ENCODE measurements at regions not wholly inside any gene's neighbourhood (a gene's known extent, or its start where the extent isn't known, plus 50 kb on each side); places are given as distances from the start of the nearest gene placed in this dataset.

DNA sequence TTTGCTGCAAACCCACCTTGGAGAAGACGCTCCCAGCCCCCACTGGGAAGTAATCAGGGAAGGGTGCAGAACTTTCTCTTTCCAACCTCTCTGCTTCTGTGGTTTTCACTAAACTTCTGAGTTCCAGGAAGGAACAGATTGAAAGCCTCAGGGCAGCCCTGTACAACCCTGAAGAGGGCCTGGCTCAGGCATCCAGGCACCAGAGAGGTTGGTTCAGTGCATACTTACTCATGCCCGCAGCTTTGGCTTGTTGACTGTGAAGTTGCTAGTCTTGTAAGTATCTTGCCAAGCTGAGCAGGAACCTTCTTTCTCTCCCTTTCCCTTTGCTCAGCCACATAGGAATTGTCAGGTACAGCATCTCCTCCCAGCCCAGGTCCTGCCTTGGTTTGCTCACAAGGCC is 272.2 kb upstream of the FOXQ1 start:
- H3K9me3 Mint-ChIP-seq: no peaks in the 10 kb centered on the region
- H3K27me3 Mint-ChIP-seq: peaks cover 36% of the 10 kb centered on the region in 2 donors

DNA sequence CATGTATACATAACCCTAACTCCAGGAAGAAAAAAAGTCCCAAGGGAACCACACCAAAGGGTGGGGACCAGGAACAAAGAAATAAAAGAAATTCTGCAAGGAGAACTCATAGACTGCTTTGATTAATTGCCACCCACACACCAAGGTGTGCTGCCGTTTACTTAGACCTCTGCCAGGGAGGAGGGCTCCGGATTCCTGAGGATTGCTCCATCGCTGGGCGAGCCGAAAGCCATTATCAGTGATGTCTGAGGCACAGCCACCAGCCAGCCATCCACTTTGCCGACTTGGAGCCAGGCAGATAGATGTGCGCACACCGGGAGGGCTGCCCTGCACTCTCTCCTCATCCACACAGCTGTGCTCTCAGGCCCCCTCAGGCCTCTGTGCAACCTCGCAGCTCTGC is 272.7 kb upstream of the FOXQ1 start:
- CTCF ChIA-PET: interaction anchor here in 1 of 2 donors (0.6 kb wide), 1 partner anchor 35 kb away, joined by 3 read pairs; no protein-coding TSS in a partner anchor
- POLR2A ChIA-PET: no interaction called here
- no peak for DNase-seq

More for the DNA sequence above, 272.2 kb upstream of the FOXQ1 start:
- Histone ChIP-seq H3K27me3 (replicated peaks in 1 of 2; ENCODE audit: control insufficient read depth in 2 of 2, extremely low read depth in 1 of 2, insufficient read depth in 2 of 2, low read length in 1 of 2) (peaks cover 0 to 18% of the 10 kb centered on the region in 2 experiments), H3K36me3 (ENCODE audit: control insufficient read depth in 2 of 2, extremely low read depth in 1 of 2, insufficient read depth in 1 of 2, low read length in 1 of 2) (no peaks in the 10 kb centered on the region), H3K27ac (ENCODE audit: low read length) (no peak overlapping the region), H3K9me3 (no peaks in the 10 kb centered on the region), H3K4me1 (ENCODE audit: control insufficient read depth in 1 of 2, extremely low read depth in 1 of 2, insufficient read depth in 2 of 2, low read length in 2 of 2) (no peaks in the 10 kb centered on the region), H3K4me3 (ENCODE audit: control insufficient read depth in 1 of 2, extremely low read depth in 1 of 2, low read length in 1 of 2) (no peak overlapping the region)
- WGBS (ENCODE audit: insufficient coverage): no CpG with 5 or more reads among the region's 2 CpGs
- POLR2A ChIA-PET: no interaction called here
- no peak overlapping the region for H3K27ac Mint-ChIP-seq
- no peak overlapping the region for H3K4me3 Mint-ChIP-seq
- no peak for ATAC-seq (replicated peaks in 1 of 4)
- H3K4me1 Mint-ChIP-seq: no peaks in the 10 kb centered on the region
- CTCF ChIA-PET: no interaction called here
- no peaks in the 10 kb centered on the region for H3K36me3 Mint-ChIP-seq
- no peak for DNase-seq

DNA sequence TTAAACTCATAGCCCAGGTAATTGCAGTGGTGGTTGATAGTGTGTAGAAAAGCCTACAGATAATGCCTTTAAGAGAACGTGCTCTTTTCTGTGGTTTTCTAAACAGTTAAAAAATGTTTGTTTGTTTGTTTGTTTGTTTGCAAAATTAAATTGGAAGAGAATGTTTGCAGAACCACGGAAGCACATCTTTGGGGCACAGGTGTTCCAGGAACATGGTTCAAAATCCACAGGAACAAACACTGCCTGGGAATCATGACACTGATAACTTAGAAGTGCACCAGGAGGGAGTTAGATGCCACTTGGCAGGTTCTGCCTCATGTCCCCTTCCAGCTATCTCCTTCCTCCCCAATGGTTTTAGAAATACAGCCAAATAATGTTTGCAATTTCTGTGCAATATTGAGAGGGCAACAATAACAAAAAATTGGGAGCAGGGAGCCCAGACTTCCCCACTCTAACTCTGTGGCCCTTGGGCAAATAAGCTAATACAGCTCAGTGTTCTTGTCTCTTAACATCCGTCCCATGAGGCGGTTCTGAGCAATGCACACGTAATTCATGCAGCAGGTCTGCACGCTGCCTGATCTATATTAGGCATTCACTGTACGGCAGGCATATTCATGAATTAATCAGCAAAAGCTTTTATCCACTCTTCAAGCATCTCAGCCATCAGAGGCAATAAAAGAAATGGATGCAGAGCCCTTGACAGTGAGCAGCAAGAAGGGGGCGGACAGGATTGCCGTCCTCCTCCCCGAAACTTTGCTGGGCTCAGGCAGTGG is 274.3 kb upstream of the FOXQ1 start:
- WGBS (ENCODE audit: insufficient coverage): 88% methylated on average over 10 of the region's 10 CpGs
- H3K4me3 ChIP-seq (ENCODE audit: control insufficient read depth in 1 of 2, extremely low read depth in 1 of 2, low read length in 1 of 2): no peak overlapping the region
- CTCF ChIA-PET: no interaction called here
- H3K4me3 Mint-ChIP-seq: no peak overlapping the region
- no peaks in the 10 kb centered on the region for H3K36me3 Mint-ChIP-seq
- POLR2A ChIA-PET: no interaction called here
- no peak overlapping the region for H3K27ac ChIP-seq (ENCODE audit: low read length)
- H3K9me3 Mint-ChIP-seq: no peaks in the 10 kb centered on the region
- no peak for ATAC-seq (replicated peaks in 1 of 4)
- H3K9me3 ChIP-seq: no peaks in the 10 kb centered on the region
- no peak overlapping the region for H3K27ac Mint-ChIP-seq
- H3K27me3 Mint-ChIP-seq: peaks cover 23 to 24% of the 10 kb centered on the region in 2 donors
- no peaks in the 10 kb centered on the region for H3K36me3 ChIP-seq (ENCODE audit: control insufficient read depth in 2 of 2, extremely low read depth in 1 of 2, insufficient read depth in 1 of 2, low read length in 1 of 2)
- no peak for DNase-seq
- H3K27me3 ChIP-seq (replicated peaks in 1 of 2; ENCODE audit: control insufficient read depth in 2 of 2, extremely low read depth in 1 of 2, insufficient read depth in 2 of 2, low read length in 1 of 2): peaks cover 0 to 7% of the 10 kb centered on the region in 2 experiments
- no peaks in the 10 kb centered on the region for H3K4me1 Mint-ChIP-seq
- no peaks in the 10 kb centered on the region for H3K4me1 ChIP-seq (ENCODE audit: control insufficient read depth in 1 of 2, extremely low read depth in 1 of 2, insufficient read depth in 2 of 2, low read length in 2 of 2)

More for the DNA sequence above, 272.7 kb upstream of the FOXQ1 start:
- Histone ChIP-seq H3K4me3 (ENCODE audit: control insufficient read depth in 1 of 2, extremely low read depth in 1 of 2, low read length in 1 of 2) (no peak overlapping the region), H3K27ac (ENCODE audit: low read length) (no peak overlapping the region), H3K27me3 (replicated peaks in 1 of 2; ENCODE audit: control insufficient read depth in 2 of 2, extremely low read depth in 1 of 2, insufficient read depth in 2 of 2, low read length in 1 of 2) (peaks cover 0 to 17% of the 10 kb centered on the region in 2 experiments), H3K36me3 (ENCODE audit: control insufficient read depth in 2 of 2, extremely low read depth in 1 of 2, insufficient read depth in 1 of 2, low read length in 1 of 2) (no peaks in the 10 kb centered on the region), H3K9me3 (no peaks in the 10 kb centered on the region), H3K4me1 (ENCODE audit: control insufficient read depth in 1 of 2, extremely low read depth in 1 of 2, insufficient read depth in 2 of 2, low read length in 2 of 2) (no peaks in the 10 kb centered on the region)
- no peaks in the 10 kb centered on the region for H3K9me3 Mint-ChIP-seq
- peaks cover 31 to 32% of the 10 kb centered on the region in 2 donors for H3K27me3 Mint-ChIP-seq
- 75% methylated on average over 6 of the region's 9 CpGs for WGBS (ENCODE audit: insufficient coverage)
- H3K27ac Mint-ChIP-seq: no peak overlapping the region
- no peak overlapping the region for H3K4me3 Mint-ChIP-seq
- no peaks in the 10 kb centered on the region for H3K4me1 Mint-ChIP-seq
- H3K36me3 Mint-ChIP-seq: no peaks in the 10 kb centered on the region
- ATAC-seq (replicated peaks in 1 of 4): no peak

- CTCF ChIA-PET: no interaction called here
- Mint-ChIP-seq H3K4me3 (no peak overlapping the region), H3K27ac (no peak overlapping the region), H3K27me3 (peaks cover 15% of the 10 kb centered on the region in 2 donors), H3K4me1 (no peaks in the 10 kb centered on the region), H3K9me3 (no peaks in the 10 kb centered on the region), H3K36me3 (no peaks in the 10 kb centered on the region)
- Histone ChIP-seq H3K36me3 (ENCODE audit: control insufficient read depth in 2 of 2, extremely low read depth in 1 of 2, insufficient read depth in 1 of 2, low read length in 1 of 2) (no peaks in the 10 kb centered on the region), H3K27me3 (replicated peaks in 1 of 2; ENCODE audit: control insufficient read depth in 2 of 2, extremely low read depth in 1 of 2, insufficient read depth in 2 of 2, low read length in 1 of 2) (peaks cover 0 to 5% of the 10 kb centered on the region in 2 experiments), H3K9me3 (no peaks in the 10 kb centered on the region), H3K4me1 (ENCODE audit: control insufficient read depth in 1 of 2, extremely low read depth in 1 of 2, insufficient read depth in 2 of 2, low read length in 2 of 2) (no peaks in the 10 kb centered on the region), H3K27ac (ENCODE audit: low read length) (no peak overlapping the region), H3K4me3 (ENCODE audit: control insufficient read depth in 1 of 2, extremely low read depth in 1 of 2, low read length in 1 of 2) (no peak overlapping the region)
- WGBS (ENCODE audit: insufficient coverage): 80% methylated on average over 10 of the region's 11 CpGs
- POLR2A ChIA-PET: no interaction called here
- DNase-seq (no peak), ATAC-seq (replicated peaks in 1 of 4) (no peak)
Observed at GRCh38 chr6:1035401-1035800, 276.5 kb upstream of the FOXQ1 start.

DNA sequence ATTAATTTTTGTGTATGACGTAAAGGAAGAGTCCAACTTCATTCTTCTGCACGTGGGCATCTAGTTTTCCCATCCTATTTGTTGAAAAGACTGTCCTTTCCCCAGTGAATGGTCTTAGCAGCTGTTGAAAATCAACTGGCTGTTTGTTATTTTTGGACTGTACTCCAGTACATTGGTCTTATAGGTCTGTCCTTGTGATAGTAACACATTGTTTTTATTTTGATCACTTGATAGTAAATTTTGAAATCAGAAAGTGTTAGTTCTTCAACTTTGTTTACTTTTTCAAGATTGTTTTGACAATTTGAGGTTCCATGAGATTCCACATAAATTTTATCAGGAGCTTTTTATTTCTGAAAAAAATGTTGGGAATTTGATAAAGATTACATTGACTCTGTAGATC is 280.2 kb upstream of the FOXQ1 start:
- Mint-ChIP-seq H3K27me3 (peaks cover 14 to 18% of the 10 kb centered on the region in 2 donors), H3K36me3 (no peaks in the 10 kb centered on the region), H3K4me3 (no peak overlapping the region), H3K9me3 (no peaks in the 10 kb centered on the region), H3K27ac (no peak overlapping the region), H3K4me1 (no peaks in the 10 kb centered on the region)
- Histone ChIP-seq H3K4me3 (ENCODE audit: control insufficient read depth in 1 of 2, extremely low read depth in 1 of 2, low read length in 1 of 2) (no peak overlapping the region), H3K27ac (ENCODE audit: low read length) (no peak overlapping the region), H3K4me1 (ENCODE audit: control insufficient read depth in 1 of 2, extremely low read depth in 1 of 2, insufficient read depth in 2 of 2, low read length in 2 of 2) (no peaks in the 10 kb centered on the region), H3K27me3 (replicated peaks in 1 of 2; ENCODE audit: control insufficient read depth in 2 of 2, extremely low read depth in 1 of 2, insufficient read depth in 2 of 2, low read length in 1 of 2) (peaks cover 0 to 3% of the 10 kb centered on the region in 2 experiments), H3K9me3 (no peaks in the 10 kb centered on the region), H3K36me3 (ENCODE audit: control insufficient read depth in 2 of 2, extremely low read depth in 1 of 2, insufficient read depth in 1 of 2, low read length in 1 of 2) (no peaks in the 10 kb centered on the region)
- WGBS (ENCODE audit: insufficient coverage): no CpG with 5 or more reads among the region's 2 CpGs
- DNase-seq: no peak
- ATAC-seq (replicated peaks in 1 of 4): no peak
- POLR2A ChIA-PET: no interaction called here
- CTCF ChIA-PET: no interaction called here

DNA sequence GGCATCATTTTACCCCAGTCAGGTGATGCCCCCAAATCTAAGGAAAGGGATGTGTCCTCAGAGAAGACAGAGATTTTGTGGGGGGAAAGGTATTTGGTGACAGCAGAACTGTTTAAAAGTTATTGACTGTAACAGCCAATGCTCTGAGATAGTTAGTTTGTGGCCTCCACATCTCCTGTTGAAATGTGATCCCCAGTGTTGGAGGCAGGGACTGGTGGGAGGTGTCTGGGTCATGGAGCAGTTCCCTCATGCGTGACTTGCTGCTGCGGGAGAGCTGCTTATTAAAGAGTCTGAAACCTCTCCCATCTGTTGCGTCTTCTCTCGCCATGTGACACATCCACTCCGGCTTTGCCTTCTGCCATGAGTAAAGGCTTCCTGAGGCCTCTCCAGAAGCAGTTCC is 282.8 kb upstream of the FOXQ1 start:
- POLR2A ChIA-PET: no interaction called here
- no peak overlapping the region for H3K27ac Mint-ChIP-seq

More for the DNA sequence above, 282.8 kb upstream of the FOXQ1 start:
- Histone ChIP-seq H3K4me3 (ENCODE audit: control insufficient read depth in 1 of 2, extremely low read depth in 1 of 2, low read length in 1 of 2) (no peak overlapping the region), H3K36me3 (ENCODE audit: control insufficient read depth in 2 of 2, extremely low read depth in 1 of 2, insufficient read depth in 1 of 2, low read length in 1 of 2) (no peaks in the 10 kb centered on the region), H3K27me3 (replicated peaks in 1 of 2; ENCODE audit: control insufficient read depth in 2 of 2, extremely low read depth in 1 of 2, insufficient read depth in 2 of 2, low read length in 1 of 2) (peaks cover 0 to 20% of the 10 kb centered on the region in 2 experiments), H3K9me3 (no peaks in the 10 kb centered on the region), H3K27ac (ENCODE audit: low read length) (no peak overlapping the region), H3K4me1 (ENCODE audit: control insufficient read depth in 1 of 2, extremely low read depth in 1 of 2, insufficient read depth in 2 of 2, low read length in 2 of 2) (no peaks in the 10 kb centered on the region)
- DNase-seq: no peak
- Mint-ChIP-seq H3K4me1 (no peaks in the 10 kb centered on the region), H3K4me3 (no peak overlapping the region), H3K9me3 (no peaks in the 10 kb centered on the region), H3K36me3 (no peaks in the 10 kb centered on the region), H3K27me3 (peaks cover 12 to 14% of the 10 kb centered on the region in 2 donors)
- ATAC-seq (replicated peaks in 1 of 4): no peak
- 79% methylated on average over 5 of the region's 5 CpGs for WGBS (ENCODE audit: insufficient coverage)
- CTCF ChIA-PET: no interaction called here
